ENCODE measurements at regions not wholly inside any gene's neighbourhood (a gene's known extent, or its start where the extent isn't known, plus 50 kb on each side); places are given as distances from the start of the nearest gene placed in this dataset.

GRCh38 chr4:25559508-25559907 lies 96.1 kb upstream of the SLC34A2 start:
- TF ChIP-seq CTCF (conservative IDR thresholded peaks at IDR 0.05 in 1 of 2, IDR thresholded peaks at IDR 0.05 in 1 of 2; ENCODE audit: extremely low read depth in 1 of 2, insufficient read depth in 1 of 2, low read depth in 1 of 2, low read length in 2 of 2) (no peak), EZH2 (IDR thresholded peaks at IDR 0.05; ENCODE audit: borderline replicate concordance, low read length) (no peak)
